Superior temporal gyrus (tissue), 1 donor: ENCODE measurements at regions not wholly inside any gene's neighbourhood (a gene's known extent, or its start where the extent isn't known, plus 50 kb on each side); places are given as distances from the start of the nearest gene placed in this dataset.
"Not testable (repeated sequence)": the region's sequence is repeated elsewhere in the genome, so short reads cannot be mapped to it uniquely, and the experiment has no call there.

Source experiments
- DNase-seq: peaks from one replicate; pipeline ENCODE4 v3.0.0-alpha.2; 2016; ENCODE audit errors: extremely low spot score

GRCh38 chr6:74284284-74284683 is 588.3 kb downstream of the CD109 start:
- DNase-seq, result no peak

DNA sequence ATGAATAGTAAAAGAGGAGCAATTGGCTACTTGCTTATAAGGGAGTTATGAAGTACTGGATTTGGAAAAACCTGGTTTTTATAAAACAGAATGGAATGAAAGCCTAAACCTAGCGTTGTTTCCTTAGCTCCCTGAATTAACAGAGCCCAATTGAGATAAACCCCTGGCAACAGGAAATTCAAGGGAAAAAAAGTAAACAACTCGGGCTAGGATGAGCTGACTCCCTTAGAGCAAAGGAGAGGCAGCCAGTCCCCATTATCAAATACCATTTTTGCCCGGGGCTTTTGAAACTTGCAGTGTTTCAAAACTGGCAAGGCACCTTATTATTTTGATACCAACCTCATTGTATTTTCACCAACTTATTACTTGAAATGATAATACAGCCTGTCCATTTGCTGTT is 587.5 kb downstream of the CD109 start:
- no peak for DNase-seq

- no peak for DNase-seq
These were observed 586.2 kb downstream of the CD109 start for GRCh38 chr6:74282143-74282689.

DNA sequence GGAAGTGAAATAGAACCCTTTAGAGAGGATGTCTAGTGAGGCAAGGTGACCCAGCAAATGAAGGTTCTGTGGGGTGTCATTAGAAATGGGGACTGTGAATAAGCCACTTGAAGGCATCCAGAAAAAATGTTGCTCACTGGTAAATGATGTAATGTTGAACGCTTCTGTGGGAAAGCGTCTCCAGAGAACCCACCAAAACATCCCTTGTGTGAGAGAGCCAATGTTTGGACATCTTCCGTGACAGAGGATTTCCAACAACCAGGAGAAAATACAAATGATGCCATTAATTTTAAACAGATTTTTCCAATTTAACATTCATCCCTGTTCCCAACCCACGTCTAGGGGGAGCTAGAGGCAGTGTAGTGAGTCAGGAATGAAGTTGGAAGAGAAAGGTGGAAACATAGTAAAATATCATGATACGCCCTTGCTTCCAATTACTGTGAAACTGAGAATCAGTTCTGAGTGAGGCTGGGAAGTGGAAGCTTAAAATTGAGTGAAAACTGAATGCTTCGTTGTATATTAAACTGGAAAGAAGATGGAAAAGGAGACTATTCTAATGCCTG is 584.2 kb downstream of the CD109 start:
- DNase-seq, result no peak

DNA sequence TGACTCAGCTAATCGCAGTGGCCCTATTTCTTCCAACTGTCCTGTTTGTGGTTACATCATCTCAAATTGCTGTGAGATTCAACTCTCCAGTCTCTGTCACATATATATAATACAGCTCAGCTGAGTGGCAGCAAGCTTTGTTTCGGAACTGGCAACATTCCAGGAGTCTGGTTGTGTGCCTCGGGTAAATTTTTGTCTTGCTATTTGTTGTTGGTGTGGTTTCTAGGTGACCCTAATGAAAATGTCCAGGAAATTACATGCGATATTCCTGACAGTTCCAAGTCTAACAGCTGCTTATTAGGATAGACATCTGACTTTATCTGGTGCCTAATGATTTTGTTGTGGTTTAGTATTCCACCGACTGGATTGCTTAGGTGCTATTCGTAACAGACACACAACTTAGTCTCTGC is 581.8 kb downstream of the CD109 start:
- no peak for DNase-seq

GRCh38 chr6:74273541-74273940 is 577.5 kb downstream of the CD109 start:
- DNase-seq, result no peak

GRCh38 chr6:74269600-74269858 is 573.5 kb downstream of the CD109 start:
- no peak for DNase-seq

GRCh38 chr6:74268815-74269599 is 573.0 kb downstream of the CD109 start:
- DNase-seq, result no peak

DNA sequence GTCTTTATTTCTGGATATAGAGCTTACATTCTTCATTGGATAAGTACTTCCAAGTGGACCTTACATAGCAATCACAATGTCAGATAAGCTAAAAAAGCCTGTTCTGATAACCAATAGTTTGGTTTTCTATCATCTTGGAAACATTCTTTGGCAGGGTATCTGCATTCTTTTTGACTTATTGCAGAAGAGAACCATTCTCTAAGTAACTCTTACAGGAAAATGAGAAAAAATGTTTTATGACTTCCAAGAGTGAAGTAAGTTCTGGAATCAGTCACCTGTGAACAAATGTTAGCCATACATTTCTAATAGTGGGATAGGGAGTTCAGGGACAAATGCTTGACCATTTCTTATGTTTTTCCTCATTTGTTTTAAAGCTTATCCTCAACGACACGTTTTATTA is 564.0 kb downstream of the CD109 start:
- DNase-seq, result no peak

- DNase-seq, result no peak
These were observed 560.8 kb downstream of the CD109 start for GRCh38 chr6:74256781-74257180.

DNA sequence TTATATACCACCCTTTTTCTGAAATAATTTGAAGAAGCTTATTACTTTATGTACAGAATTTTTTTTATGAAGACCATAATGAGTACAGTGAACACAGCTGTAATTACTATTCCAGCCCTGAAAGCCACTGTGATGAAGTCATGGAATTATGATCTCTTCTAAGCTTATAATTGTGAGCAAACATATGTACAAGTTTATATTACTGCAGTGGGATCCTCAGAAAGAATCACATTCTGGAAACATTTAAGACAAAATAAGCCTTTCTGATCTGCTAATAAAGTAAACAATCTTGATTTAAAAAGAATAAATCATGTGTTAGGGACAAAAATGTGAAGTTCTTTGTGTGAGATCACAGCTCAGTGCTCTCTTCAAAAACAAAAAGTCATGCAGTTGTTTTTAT is 560.4 kb downstream of the CD109 start:
- no peak for DNase-seq

DNA sequence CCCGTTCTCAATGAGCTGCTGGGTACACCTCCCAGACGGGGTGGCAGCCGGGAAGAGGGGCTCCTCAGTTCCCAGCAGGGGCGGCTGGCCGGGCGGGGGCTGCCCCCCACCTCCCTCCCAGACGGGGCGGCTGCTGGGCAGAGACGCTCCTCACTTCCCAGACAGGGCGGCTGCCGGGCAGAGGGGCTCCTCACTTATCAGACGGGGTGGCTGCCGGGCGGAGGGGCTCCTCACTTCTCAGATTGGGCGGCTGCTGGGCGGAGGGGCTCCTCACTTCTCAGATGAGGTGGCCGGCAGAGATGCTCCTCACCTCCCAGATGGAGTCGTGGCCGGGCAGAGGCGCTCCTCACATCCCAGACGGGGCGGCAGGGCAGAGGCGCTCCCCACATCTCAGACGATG is 559.0 kb downstream of the CD109 start:
- DNase-seq, result not testable (repeated sequence)

DNA sequence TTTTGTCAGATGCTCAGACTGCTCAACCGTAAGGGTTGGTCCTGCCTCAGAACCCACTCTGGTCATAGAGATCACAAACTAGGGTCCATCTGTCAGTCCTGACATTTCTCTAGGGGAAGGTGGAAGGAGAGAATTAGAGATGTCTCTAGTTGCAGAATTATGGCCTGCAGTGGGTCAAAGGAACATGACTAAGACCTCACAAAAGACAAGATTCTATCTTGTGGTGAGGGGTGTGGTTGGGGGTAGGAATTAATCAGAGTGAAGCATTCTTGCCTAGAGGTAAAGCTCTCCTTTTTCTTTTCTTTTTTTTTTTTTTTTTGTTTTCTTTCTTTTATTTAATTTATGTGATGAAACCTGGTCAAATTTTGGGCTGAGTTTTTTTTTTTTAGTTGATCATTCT is 558.1 kb downstream of the CD109 start:
- not testable (repeated sequence) for DNase-seq

DNA sequence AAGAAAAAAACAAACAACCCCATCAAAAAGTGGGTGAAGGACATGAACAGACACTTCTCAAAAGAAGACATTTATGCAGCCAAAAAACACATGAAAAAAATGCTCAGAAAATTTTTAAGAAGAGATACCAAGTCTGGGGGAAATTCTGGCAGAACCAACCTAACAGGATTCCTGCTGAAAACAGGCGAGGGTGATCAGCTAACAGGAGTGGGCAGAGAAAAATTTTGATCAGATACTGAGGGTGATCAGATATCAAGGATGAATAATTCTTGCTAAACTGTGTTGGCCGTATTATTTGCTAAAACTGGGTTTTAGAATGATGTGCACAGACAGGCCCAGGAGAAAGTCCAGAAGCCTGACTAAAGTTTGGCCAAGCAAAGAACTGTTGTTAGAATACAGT is 557.3 kb downstream of the CD109 start:
- DNase-seq, result no peak

DNA sequence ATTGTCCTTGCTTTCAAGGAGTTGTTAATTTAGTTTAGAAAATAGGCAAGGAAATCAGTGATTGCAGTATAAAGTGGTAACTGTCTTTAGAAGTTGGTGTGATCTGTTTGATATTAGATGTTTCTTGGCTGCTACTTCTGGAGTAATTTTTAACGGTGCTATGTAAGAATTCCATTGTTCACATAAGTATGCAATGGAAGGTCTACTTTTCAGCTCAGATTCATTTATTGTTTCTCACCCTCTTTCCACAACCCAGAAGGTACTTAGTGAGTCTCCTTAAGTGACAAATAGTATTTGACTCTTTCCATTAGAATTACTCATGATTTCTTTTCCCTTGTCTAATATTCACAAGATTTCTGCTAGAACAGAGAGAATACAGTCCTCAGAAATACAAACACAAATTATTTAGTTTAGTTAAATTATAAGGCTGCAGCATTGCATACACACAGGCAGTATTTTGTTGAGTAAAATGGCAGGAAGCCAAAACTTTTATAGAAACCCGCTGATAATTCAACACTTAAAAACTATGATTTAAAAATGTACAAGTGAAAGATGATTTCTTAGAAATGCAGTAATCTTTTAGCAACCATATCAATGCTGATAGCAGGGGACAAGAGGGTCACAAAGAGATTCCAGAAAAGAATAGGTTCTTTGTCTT is 554.3 kb downstream of the CD109 start:
- no peak for DNase-seq

DNA sequence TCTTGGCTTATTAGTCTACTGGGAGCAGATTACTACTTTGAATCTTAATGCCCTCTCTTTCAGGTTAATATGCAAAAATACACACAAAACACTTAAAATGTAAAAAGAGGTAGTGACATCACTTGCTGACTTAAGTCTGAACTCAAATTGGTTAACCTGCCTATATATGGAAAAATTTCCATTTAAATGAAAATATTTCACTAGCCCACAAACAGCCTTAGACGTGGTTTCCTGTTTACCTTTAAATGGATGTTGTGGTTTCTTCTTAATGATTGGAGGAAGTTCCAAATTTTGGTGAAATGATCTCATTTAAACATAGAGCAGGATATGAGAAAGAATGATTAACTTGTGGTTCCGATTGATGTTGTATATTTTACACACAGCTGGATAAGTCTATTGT is 553.7 kb downstream of the CD109 start:
- DNase-seq, result no peak

DNA sequence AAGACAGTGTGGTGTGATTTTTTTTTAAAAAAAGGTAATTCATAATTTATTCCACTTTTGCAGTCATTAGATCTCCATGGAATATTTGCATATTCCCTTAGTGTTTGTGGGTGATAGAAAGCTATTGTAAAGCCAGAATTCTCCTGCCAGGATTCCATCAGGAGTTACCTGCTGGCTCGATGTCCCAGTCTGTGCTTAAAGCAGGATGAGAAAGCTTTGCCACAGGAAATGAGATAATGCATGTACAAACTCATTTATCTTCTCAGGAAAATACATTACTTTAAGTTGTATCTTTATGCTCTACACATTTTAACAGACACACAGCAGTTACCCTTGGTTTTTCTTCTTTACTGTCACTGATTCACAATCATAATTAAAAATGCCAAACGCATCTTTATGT is 553.0 kb downstream of the CD109 start:
- DNase-seq, result no peak

GRCh38 chr6:74222768-74223333 is 526.8 kb downstream of the CD109 start:
- no peak for DNase-seq

DNA sequence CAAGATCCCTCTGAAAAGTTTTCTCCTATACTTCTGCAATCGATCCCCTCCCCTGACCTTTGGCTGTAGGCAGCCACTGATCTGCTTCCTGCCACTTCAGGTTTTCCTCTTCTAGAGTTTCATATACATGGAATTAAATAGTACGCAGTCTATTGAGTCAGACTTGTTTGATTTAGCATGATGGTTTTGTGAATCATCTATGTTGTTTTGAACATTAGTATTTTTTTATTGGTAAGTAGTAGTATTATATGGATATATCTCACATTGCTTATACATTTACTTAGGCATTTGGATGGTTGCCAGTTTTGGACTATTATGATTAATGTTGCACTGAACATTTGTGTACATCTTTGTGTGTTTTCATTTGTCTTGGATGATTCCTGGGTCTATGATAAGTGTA is 518.0 kb downstream of the CD109 start:
- DNase-seq, result no peak

GRCh38 chr6:74208239-74208638 is 512.2 kb downstream of the CD109 start:
- DNase-seq, result no peak

DNA sequence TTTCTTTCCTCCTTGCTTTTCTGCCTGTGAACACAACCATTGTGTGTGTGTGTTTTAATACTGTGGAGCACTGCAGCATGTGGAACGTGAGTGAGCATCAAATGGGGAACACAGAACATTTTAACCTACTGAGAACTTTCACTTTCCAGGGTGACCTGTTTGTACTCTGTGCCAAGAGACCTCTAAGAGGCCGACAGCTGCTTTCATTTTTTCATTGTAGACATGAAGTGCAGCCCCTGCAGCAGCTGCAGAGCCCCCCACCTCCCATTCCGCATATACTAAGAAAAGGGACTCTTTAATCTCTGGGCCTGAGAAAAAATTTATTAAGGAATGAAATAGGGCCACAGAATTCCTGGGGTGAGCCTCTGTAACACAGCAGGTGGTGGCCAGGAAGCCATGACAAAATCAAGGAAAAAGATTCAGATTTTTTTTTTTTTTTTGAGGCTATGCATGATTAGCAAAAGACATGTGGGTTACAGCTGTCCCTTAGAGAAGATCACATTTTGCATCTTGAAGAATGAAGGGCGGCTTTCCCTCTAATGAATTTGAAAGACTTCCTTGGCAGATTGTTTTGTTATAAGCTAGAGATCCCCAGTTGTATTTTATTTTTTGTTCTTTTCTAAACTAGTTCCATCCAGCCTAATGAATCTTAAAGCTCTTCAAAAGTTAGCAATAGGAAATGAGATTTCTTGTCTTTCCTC is 503.4 kb downstream of the CD109 start:
- no peak for DNase-seq

DNA sequence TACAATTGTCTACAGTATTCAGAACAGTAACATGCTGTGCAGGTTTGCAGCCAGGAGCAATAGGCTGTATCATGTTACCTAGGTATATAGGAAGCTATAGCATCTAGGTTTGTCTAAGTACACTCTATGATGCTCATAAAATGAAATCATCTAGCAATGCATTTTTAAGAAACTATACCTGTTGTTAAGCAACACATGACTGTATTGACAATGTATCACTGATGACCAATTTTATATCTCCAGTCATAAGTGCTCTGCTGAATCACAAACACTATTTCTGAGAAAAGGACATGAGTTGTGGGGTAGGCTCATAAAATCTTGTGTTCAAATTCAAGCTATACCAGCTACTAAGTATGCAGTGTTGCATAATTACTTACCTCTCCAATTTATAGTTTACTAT is 501.3 kb downstream of the CD109 start:
- no peak for DNase-seq
